ENCODE measurements at regions not wholly inside any gene's neighbourhood (a gene's known extent, or its start where the extent isn't known, plus 50 kb on each side); places are given as distances from the start of the nearest gene placed in this dataset.

DNA sequence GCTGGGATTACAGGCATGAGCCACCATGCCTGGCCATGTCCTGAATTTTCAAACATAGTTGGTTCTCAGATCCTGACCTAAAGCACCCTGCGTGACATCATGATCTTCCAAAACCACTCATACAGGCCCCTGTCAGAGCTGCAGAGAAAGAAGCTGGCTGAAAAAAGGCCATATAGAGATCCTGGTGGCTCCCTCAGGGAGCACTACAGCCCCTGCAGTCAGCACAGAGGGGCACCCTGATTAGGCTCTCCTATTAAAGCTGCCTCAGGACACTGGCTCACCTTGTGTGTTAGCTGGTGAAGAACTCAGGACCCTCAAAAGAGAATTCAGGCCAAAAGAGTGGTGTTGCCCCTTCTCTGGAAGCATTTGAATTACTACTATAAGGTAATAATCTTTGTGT, 249.7 kb upstream of the MCTP2 start (continued):
- TF ChIP-seq SIX5 (IDR thresholded peaks at IDR 0.05; ENCODE audit: low read depth, low read length) (no peak), SIRT6 (IDR thresholded peaks at IDR 0.05; ENCODE audit: low read length) (no peak), CHD2 (IDR thresholded peaks at IDR 0.05; ENCODE audit: low read length) (no peak), RFX5 (IDR thresholded peaks at IDR 0.05; ENCODE audit: borderline replicate concordance, low read depth, low read length) (no peak), BACH1 (IDR thresholded peaks at IDR 0.05; ENCODE audit: low read length) (no peak), CBX8 (IDR thresholded peaks at IDR 0.05; ENCODE audit: borderline replicate concordance, low read depth, low read length) (no peak), CTBP2 (IDR thresholded peaks at IDR 0.05; ENCODE audit: borderline replicate concordance, insufficient read depth, insufficient read length, low read length) (no peak)

Data from H1 (cell line).